ENCODE measurements at regions not wholly inside any gene's neighbourhood (a gene's known extent, or its start where the extent isn't known, plus 50 kb on each side); places are given as distances from the start of the nearest gene placed in this dataset.

DNA sequence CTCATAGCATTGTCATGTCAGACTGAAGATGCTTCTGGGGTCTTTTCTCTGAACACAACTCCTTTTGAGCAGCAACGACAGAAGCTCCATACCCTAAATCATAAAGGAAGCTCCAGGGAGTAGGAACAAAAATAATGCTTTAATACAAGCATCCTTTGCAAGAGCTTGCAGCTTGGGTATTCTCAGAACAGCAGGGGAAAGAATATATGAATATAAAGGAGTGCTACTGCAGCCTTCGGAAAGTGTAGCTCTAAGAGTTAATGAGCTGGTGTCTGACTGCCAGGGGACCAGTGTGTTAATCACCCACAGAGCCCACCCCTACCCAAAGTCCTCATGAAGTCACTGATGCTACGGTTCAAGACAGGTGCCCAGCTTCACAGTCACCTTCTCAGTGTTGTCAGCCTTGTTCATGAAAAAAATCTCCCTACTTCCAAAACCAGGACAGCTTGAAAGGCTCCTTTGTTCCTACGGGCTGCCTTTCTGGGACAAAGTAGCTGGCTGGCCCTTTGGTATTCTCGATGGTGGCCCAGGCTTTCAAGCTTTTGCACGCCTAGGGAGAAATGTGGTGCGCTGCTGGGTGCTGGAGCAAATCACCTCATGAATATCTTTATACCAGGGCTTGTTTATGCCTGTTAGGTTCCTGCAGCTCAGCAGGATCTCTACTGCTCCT lies 259.7 kb downstream of the CMPK2 start:
- Histone ChIP-seq H4K20me1 (ENCODE audit: insufficient read depth, low read length) (no peaks in the 10 kb centered on the region), H3K79me2 (ENCODE audit: insufficient read depth, low read length) (no peaks in the 10 kb centered on the region), H2AFZ (ENCODE audit: low read depth, low read length) (no peak overlapping the region), H3K4me2 (ENCODE audit: insufficient read depth, low read length) (no peak overlapping the region), H3K9me3 (ENCODE audit: insufficient read depth, low read length, severe bottlenecking) (no peaks in the 10 kb centered on the region), H3K4me1 (ENCODE audit: insufficient read depth, low read length) (no peaks in the 10 kb centered on the region), H3K27me3 (ENCODE audit: insufficient read depth, low read length, poor library complexity) (peaks cover 3% of the 10 kb centered on the region), H3K9ac (ENCODE audit: low read depth, low read length) (no peak overlapping the region), H3K36me3 (ENCODE audit: insufficient read depth, low read length) (no peaks in the 10 kb centered on the region), H3K4me3 (ENCODE audit: low read depth in 1 of 2, low read length in 2 of 2) (no peak overlapping the region), H3K27ac (ENCODE audit: low read length) (no peak overlapping the region)
- ATAC-seq (ENCODE audit: insufficient read depth, low read depth) (no peak), DNase-seq (no peak)
- TF ChIP-seq, protein P1, sequence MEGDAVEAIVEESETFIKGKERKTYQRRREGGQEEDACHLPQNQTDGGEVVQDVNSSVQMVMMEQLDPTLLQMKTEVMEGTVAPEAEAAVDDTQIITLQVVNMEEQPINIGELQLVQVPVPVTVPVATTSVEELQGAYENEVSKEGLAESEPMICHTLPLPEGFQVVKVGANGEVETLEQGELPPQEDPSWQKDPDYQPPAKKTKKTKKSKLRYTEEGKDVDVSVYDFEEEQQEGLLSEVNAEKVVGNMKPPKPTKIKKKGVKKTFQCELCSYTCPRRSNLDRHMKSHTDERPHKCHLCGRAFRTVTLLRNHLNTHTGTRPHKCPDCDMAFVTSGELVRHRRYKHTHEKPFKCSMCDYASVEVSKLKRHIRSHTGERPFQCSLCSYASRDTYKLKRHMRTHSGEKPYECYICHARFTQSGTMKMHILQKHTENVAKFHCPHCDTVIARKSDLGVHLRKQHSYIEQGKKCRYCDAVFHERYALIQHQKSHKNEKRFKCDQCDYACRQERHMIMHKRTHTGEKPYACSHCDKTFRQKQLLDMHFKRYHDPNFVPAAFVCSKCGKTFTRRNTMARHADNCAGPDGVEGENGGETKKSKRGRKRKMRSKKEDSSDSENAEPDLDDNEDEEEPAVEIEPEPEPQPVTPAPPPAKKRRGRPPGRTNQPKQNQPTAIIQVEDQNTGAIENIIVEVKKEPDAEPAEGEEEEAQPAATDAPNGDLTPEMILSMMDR (IDR thresholded peaks at IDR 0.05; ENCODE audit: borderline replicate concordance, extremely low read depth, low read length, poor library complexity, severe bottlenecking), result no peak
- TF ChIP-seq EZH2 (IDR thresholded peaks at IDR 0.05; ENCODE audit: borderline replicate concordance, low read depth, low read length, severe bottlenecking), result no peak

DNA sequence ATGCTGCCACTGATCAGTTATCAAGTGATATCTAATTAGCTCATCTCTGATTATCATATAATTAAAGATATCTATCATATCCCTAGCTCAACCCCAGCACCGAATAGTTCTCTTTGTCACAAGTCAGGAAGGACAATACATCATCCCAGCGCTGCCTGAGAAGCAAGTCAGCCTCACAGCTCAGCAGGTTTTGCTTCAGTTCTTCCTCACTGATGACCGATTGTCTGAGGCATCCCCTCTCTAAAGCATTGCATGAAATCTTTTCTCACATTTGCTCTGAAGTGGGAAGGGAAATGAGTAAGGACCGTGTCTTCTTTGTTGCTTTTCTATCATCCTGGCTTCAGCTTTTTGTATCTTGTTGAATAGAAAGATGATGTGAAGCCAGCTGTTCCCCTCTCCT lies 247.9 kb downstream of the CMPK2 start:
- no peaks in the 10 kb centered on the region for H3K79me2 ChIP-seq (ENCODE audit: insufficient read depth, low read length)
- H3K9ac ChIP-seq (ENCODE audit: low read depth, low read length), result no peak overlapping the region
- H3K27ac ChIP-seq (ENCODE audit: low read length), result no peak overlapping the region
- DNase-seq (no peak), ATAC-seq (ENCODE audit: insufficient read depth, low read depth) (no peak)
- no peak overlapping the region for H3K4me3 ChIP-seq (ENCODE audit: low read depth in 1 of 2, low read length in 2 of 2)
- H3K36me3 ChIP-seq (ENCODE audit: insufficient read depth, low read length), result no peaks in the 10 kb centered on the region
- no peaks in the 10 kb centered on the region for H3K27me3 ChIP-seq (ENCODE audit: insufficient read depth, low read length, poor library complexity)
- no peak overlapping the region for H3K4me2 ChIP-seq (ENCODE audit: insufficient read depth, low read length)
- no peaks in the 10 kb centered on the region for H4K20me1 ChIP-seq (ENCODE audit: insufficient read depth, low read length)
- no peaks in the 10 kb centered on the region for H3K9me3 ChIP-seq (ENCODE audit: insufficient read depth, low read length, severe bottlenecking)
- no peak overlapping the region for H2AFZ ChIP-seq (ENCODE audit: low read depth, low read length)
- TF ChIP-seq EZH2 (IDR thresholded peaks at IDR 0.05; ENCODE audit: borderline replicate concordance, low read depth, low read length, severe bottlenecking), result no peak
- TF ChIP-seq, protein P1 (IDR thresholded peaks at IDR 0.05; ENCODE audit: borderline replicate concordance, extremely low read depth, low read length, poor library complexity, severe bottlenecking), result no peak
- no peaks in the 10 kb centered on the region for H3K4me1 ChIP-seq (ENCODE audit: insufficient read depth, low read length)

DNA sequence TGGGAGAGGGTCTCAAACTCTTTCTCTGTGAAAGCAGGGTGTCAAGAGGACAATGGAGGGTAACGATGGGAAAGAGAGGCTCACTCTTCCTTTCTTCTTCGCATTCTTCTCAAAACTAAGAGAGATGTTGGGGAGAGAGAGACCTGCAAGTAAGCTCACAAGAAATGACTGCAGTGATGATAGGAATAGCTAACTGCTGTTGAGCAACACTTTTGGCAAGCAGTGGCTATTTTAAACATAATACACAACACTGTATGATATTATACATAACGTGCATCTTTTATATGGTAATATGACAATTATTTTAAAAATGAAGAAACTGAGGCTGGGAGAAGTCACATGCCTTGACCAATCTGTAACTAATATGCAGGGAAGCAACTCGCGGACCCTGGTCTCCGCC lies 247.5 kb downstream of the CMPK2 start:
- Histone ChIP-seq H3K36me3 (ENCODE audit: insufficient read depth, low read length) (no peaks in the 10 kb centered on the region), H3K27me3 (ENCODE audit: insufficient read depth, low read length, poor library complexity) (no peaks in the 10 kb centered on the region), H3K79me2 (ENCODE audit: insufficient read depth, low read length) (no peaks in the 10 kb centered on the region), H3K27ac (ENCODE audit: low read length) (no peak overlapping the region), H3K9me3 (ENCODE audit: insufficient read depth, low read length, severe bottlenecking) (no peaks in the 10 kb centered on the region), H3K4me1 (ENCODE audit: insufficient read depth, low read length) (no peaks in the 10 kb centered on the region), H4K20me1 (ENCODE audit: insufficient read depth, low read length) (no peaks in the 10 kb centered on the region), H3K9ac (ENCODE audit: low read depth, low read length) (no peak overlapping the region), H3K4me3 (ENCODE audit: low read depth in 1 of 2, low read length in 2 of 2) (no peak overlapping the region), H2AFZ (ENCODE audit: low read depth, low read length) (no peak overlapping the region), H3K4me2 (ENCODE audit: insufficient read depth, low read length) (no peak overlapping the region)
- TF ChIP-seq EZH2 (IDR thresholded peaks at IDR 0.05; ENCODE audit: borderline replicate concordance, low read depth, low read length, severe bottlenecking), result no peak
- TF ChIP-seq, protein P1 (IDR thresholded peaks at IDR 0.05; ENCODE audit: borderline replicate concordance, extremely low read depth, low read length, poor library complexity, severe bottlenecking), result no peak
- DNase-seq, result no peak
- no peak for ATAC-seq (ENCODE audit: insufficient read depth, low read depth)
